ENCODE measurements at regions not wholly inside any gene's neighbourhood (a gene's known extent, or its start where the extent isn't known, plus 50 kb on each side); places are given as distances from the start of the nearest gene placed in this dataset.
A peak's percentile ranks its signal among the peaks of the same experiment; 100 is the strongest.
"Not testable (repeated sequence)": the region's sequence is repeated elsewhere in the genome, so short reads cannot be mapped to it uniquely, and the experiment has no call there.

- H3K9me3 ChIP-seq (ENCODE audit: low read depth, low read length) = no peaks in the 10 kb centered on the region
- no peak overlapping the region for H3K27ac ChIP-seq (ENCODE audit: low read depth, low read length)
- H2AFZ ChIP-seq (ENCODE audit: low read length) = no peak overlapping the region
- no peaks in the 10 kb centered on the region for H3K36me3 ChIP-seq (ENCODE audit: insufficient read depth, low read length)
- H3K27me3 ChIP-seq (ENCODE audit: insufficient read depth, low read length) = no peaks in the 10 kb centered on the region
- DNase-seq (ENCODE audit: insufficient read length, low spot score, missing footprints) = no peak
- no peak for TF ChIP-seq CTCF (IDR thresholded peaks at IDR 0.05; ENCODE audit: extremely low read depth, low read depth, low read length)
- H4K20me1 ChIP-seq (ENCODE audit: insufficient read depth, low read length) = no peaks in the 10 kb centered on the region
- H3K79me2 ChIP-seq (ENCODE audit: insufficient read depth, low read length) = no peaks in the 10 kb centered on the region
- H3K4me2 ChIP-seq (ENCODE audit: insufficient read depth, low read length) = no peak overlapping the region
- no peak overlapping the region for H3K4me3 ChIP-seq (ENCODE audit: insufficient read depth, low read length)
- no peaks in the 10 kb centered on the region for H3K4me1 ChIP-seq (ENCODE audit: insufficient read depth, low read length)
Measured at GRCh38 chr2:234156326-234156725, 105.8 kb downstream of the SPP2 start.

- H3K27me3 ChIP-seq (ENCODE audit: insufficient read depth, low read length); H3K9me3 ChIP-seq (ENCODE audit: low read depth, low read length); H3K4me1 ChIP-seq (ENCODE audit: insufficient read depth, low read length); H3K36me3 ChIP-seq (ENCODE audit: insufficient read depth, low read length); H3K4me3 ChIP-seq (ENCODE audit: insufficient read depth, low read length); H4K20me1 ChIP-seq (ENCODE audit: insufficient read depth, low read length); H3K4me2 ChIP-seq (ENCODE audit: insufficient read depth, low read length); DNase-seq (ENCODE audit: insufficient read length, low spot score, missing footprints); H3K79me2 ChIP-seq (ENCODE audit: insufficient read depth, low read length); H3K27ac ChIP-seq (ENCODE audit: low read depth, low read length); H2AFZ ChIP-seq (ENCODE audit: low read length): not testable (repeated sequence)
Measured at GRCh38 chr2:234152835-234153234, 102.3 kb downstream of the SPP2 start.

- no peak for TF ChIP-seq CTCF (IDR thresholded peaks at IDR 0.05; ENCODE audit: extremely low read depth, low read depth, low read length)
- Histone ChIP-seq H3K36me3 (ENCODE audit: insufficient read depth, low read length) (no peaks in the 10 kb centered on the region), H3K4me3 (ENCODE audit: insufficient read depth, low read length) (no peak overlapping the region), H4K20me1 (ENCODE audit: insufficient read depth, low read length) (no peaks in the 10 kb centered on the region), H2AFZ (ENCODE audit: low read length) (no peak overlapping the region), H3K4me1 (ENCODE audit: insufficient read depth, low read length) (peaks cover 6% of the 10 kb centered on the region), H3K4me2 (ENCODE audit: insufficient read depth, low read length) (no peak overlapping the region), H3K79me2 (ENCODE audit: insufficient read depth, low read length) (no peaks in the 10 kb centered on the region), H3K9me3 (ENCODE audit: low read depth, low read length) (no peaks in the 10 kb centered on the region), H3K27me3 (ENCODE audit: insufficient read depth, low read length) (no peaks in the 10 kb centered on the region), H3K27ac (ENCODE audit: low read depth, low read length) (no peak overlapping the region)
- DNase-seq (ENCODE audit: insufficient read length, low spot score, missing footprints) = no peak
Measured at GRCh38 chr2:234147335-234147861, 96.9 kb downstream of the SPP2 start.

- Histone ChIP-seq H3K4me1 (ENCODE audit: insufficient read depth, low read length) (peaks cover 6% of the 10 kb centered on the region), H3K4me2 (ENCODE audit: insufficient read depth, low read length) (peak overlapping the region; percentile 48), H3K9me3 (ENCODE audit: low read depth, low read length) (no peaks in the 10 kb centered on the region), H3K27me3 (ENCODE audit: insufficient read depth, low read length) (no peaks in the 10 kb centered on the region), H3K36me3 (ENCODE audit: insufficient read depth, low read length) (no peaks in the 10 kb centered on the region), H3K4me3 (ENCODE audit: insufficient read depth, low read length) (no peak overlapping the region), H2AFZ (ENCODE audit: low read length) (peak overlapping the region; percentile 23), H4K20me1 (ENCODE audit: insufficient read depth, low read length) (no peaks in the 10 kb centered on the region), H3K79me2 (ENCODE audit: insufficient read depth, low read length) (no peaks in the 10 kb centered on the region), H3K27ac (ENCODE audit: low read depth, low read length) (peak overlapping the region; percentile 62)
- DNase-seq (ENCODE audit: insufficient read length, low spot score, missing footprints) = peak; percentile 86
- TF ChIP-seq CTCF (IDR thresholded peaks at IDR 0.05; ENCODE audit: extremely low read depth, low read depth, low read length) = no peak
Measured at GRCh38 chr2:234146087-234146826, 95.8 kb downstream of the SPP2 start.
